Left colon (tissue), 2 donors: ENCODE measurements at regions not wholly inside any gene's neighbourhood (a gene's known extent, or its start where the extent isn't known, plus 50 kb on each side); places are given as distances from the start of the nearest gene placed in this dataset.
A peak's percentile ranks its signal among the peaks of the same experiment; 100 is the strongest.

ENCODE experiments used
- ATAC-seq: fragments of 200-7000 bp; cut with Tn5 transposase; one replicate; pipeline ENCODE4 v1.9.1; 2020; ENCODE audit warnings: mild to moderate bottlenecking, moderate library complexity
- DNase-seq, 2 donors: peaks; one replicate each; pipeline ENCODE4 v3.0.0-alpha.2; 2020
- intact Hi-C, 2 donors: fragments of 100-400 bp; cut with DNase I in 1 of 2; cut with micrococcal nuclease in 1 of 2; formaldehyde crosslinking; loops; one replicate each; pipeline versions ENCODE4 v1.11.2 to v1.14.0; 2022; cut with DNase I, micrococcal nuclease
- donor health status: DM: no; HTN: no; CAD: no.
- donor health status: DM: yes; HTN: yes; CAD: no.

DNA sequence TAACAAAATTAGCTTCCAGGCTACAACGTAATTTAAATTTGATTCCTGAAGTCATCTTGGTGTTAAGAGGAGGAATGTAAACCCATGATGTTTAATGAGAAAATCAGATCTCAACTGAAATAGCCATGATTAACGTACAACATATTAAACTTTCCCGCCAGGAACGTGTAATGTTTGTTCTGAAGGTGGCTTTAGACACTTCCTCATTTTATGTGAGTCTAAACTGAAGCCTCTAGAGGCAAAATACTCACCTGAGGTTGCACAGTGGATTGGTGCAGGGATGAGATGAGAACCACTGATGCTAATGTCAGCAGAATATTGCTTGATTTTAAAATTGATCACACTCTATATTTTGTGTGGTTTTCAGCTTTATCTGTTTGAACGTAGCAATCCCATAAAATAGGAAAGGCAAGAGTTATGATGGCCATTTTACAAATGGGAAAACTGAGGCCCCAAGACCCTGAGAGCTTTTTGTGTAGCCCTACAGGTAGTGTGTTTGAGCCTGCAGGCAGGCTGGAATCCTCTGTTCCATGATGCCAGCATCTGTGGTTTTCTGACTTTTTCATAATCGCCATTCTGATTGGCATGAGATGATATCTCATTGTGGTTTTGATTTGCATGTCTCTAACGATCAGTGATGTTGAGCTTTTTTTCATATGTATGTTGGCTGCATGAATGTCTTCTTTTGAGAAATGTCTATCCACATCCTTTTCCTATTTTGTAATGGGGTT, 243.7 kb upstream of the BMPER start:
- DNase-seq (no peak), ATAC-seq (no peak)
- intact Hi-C loops: no loop called here

GRCh38 chr7:33666531-33666930, 238.8 kb upstream of the BMPER start:
- ATAC-seq: no peak
- no peak for DNase-seq
- intact Hi-C loops: no loop called here

GRCh38 chr7:33667196-33667595, 238.1 kb upstream of the BMPER start:
- intact Hi-C loops: no loop called here
- DNase-seq (no peak), ATAC-seq (no peak)

DNA sequence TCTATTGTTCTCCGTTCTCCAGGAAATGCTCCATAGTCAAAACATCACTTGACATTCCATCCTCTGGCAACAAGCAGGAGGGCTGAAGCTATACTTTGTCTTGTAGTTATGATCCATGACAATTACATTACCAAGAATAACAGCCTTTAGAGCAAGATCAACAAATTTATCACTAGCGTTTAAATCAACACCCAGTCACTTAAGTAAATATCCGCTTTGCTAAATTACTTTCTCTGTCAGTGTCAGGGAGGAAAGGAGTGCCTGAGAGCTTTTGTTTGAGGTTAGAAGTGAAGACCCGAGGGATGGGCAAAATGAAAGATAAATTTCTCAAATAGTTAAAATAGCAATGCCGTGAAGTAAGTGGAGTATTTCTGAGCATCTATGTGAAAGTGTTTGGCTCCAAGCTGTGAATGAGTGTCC, 236.1 kb upstream of the BMPER start:
- ATAC-seq: peak; percentile 86

GRCh38 chr7:33671531-33672262, 233.6 kb upstream of the BMPER start:
- intact Hi-C loops: no loop called here
- no peak for DNase-seq
- ATAC-seq: no peak

More for the DNA sequence above, 236.1 kb upstream of the BMPER start:
- intact Hi-C loops: no loop called here
- no peak for DNase-seq

- ATAC-seq: no peak
Measured at GRCh38 chr7:33673029-33673700, 232.2 kb upstream of the BMPER start.

DNA sequence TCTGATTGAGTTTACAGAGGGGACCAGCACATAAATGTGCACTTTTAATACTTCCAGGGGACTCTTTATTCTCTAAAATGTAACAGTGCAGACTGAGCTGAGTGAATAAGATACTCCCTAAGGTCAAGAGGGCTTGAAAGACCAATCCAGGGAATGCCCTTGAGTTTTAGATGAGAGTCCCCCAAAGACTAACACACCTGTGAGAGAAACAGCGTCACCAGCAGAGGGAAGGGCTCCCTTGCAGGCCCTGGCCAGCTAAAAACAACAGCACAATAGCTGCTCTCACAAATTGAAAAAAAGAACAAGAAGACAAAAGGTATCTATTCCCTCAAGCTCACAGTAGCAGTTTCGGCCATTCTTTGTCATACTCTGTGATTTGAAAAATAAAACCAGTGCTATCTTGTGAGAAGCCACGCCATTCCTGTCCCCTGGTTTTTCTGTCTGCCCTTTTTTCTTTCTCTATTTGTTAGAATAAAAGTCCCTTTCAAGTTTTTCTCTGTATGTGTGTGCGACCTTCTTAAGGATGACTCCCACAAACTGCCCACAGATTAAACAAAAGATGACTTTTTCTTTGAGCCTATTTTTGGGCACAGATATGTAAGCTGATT, 230.4 kb upstream of the BMPER start:
- DNase-seq (no peak), ATAC-seq (no peak)
- intact Hi-C loops: no loop called here

More at GRCh38 chr7:33673029-33673700, 232.2 kb upstream of the BMPER start:
- DNase-seq: no peak
- intact Hi-C loops: no loop called here

DNA sequence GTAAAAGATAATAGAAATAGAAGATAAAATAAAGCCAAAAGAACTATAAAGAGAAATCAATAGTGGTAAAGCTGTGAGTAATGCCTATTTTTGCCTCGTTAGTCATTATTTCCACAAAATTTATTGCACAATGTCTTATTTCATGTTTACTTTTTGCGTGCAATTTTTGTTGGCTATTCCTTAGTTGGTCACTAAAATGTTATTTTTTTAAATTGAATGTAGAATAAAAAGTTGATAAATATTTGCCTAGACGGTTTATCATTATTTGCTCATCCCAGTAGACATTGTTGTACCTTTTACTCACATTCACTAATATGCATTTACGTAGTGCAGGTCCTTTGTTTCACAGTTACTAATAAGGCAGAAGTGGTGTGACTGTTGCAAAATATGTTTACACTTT, 227.8 kb upstream of the BMPER start:
- ATAC-seq (no peak), DNase-seq (no peak)
- intact Hi-C loops: no loop called here

DNA sequence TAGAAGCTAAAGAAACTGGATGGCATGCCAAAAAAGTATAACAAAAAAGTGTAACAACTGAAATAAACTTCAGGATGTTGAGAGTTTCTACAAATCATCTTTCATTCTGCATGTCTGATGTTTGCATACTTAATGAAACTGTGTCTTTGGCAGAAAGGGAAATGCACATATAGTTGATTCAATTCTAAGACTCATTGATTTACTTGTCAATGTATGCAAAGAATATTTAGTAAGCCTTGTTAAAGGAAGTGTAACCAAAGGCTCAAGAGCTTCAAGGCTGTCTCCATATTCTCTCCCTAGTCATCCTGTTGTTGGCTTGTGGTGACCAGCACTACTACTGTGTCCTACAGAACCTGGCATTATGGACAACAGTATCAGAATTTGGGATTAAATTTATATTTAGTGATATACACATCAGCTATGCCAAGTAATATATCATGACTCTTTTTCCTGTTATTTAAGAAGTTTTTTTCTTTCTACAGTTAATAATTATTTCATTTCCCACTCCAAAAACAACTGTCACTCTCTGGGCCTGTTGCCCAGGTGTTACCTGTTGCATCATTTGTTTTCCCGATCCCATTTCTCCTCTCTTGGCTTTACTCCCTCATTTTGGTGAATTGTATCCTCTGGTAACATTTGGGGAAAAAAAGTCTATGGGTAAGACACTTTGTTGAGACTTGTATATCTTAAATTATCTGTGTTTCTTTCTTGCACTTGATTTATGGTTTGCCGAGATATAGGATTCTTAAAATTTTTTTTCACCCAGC, 226.6 kb upstream of the BMPER start:
- intact Hi-C loops: no loop called here
- no peak for DNase-seq
- ATAC-seq: no peak

- intact Hi-C loops: no loop called here
- DNase-seq (no peak), ATAC-seq (no peak)
Measured at GRCh38 chr7:33680682-33681081, 224.7 kb upstream of the BMPER start.

GRCh38 chr7:33685503-33685902, 219.8 kb upstream of the BMPER start:
- ATAC-seq (no peak), DNase-seq (no peak)
- intact Hi-C loops: no loop called here

GRCh38 chr7:33685981-33686683, 219.2 kb upstream of the BMPER start:
- no peak for ATAC-seq
- intact Hi-C loops: no loop called here

GRCh38 chr7:33687625-33688024, 217.7 kb upstream of the BMPER start:
- intact Hi-C loops: no loop called here
- ATAC-seq (no peak), DNase-seq (no peak)

More at GRCh38 chr7:33685981-33686683, 219.2 kb upstream of the BMPER start:
- no peak for DNase-seq

DNA sequence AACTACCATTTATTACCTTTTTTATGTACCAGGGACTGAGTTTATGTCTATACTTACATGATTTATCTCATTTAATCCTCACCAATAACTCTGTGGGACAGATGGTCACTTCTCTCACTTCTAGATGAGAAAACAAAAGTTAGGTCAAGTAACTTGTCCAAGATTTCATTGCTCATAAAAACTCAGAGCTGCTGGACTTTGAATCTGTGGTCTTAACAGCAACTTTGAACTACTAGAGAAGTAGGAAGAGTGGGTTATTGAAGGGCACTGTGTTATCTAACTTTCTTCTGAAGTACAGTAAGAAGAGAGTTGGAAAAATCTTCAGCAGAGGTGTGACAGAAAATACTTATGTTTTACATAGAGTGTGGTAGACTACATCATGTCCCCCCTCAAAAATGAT, 214.2 kb upstream of the BMPER start:
- DNase-seq (no peak), ATAC-seq (peak; percentile 67)
- intact Hi-C loops: no loop called here

DNA sequence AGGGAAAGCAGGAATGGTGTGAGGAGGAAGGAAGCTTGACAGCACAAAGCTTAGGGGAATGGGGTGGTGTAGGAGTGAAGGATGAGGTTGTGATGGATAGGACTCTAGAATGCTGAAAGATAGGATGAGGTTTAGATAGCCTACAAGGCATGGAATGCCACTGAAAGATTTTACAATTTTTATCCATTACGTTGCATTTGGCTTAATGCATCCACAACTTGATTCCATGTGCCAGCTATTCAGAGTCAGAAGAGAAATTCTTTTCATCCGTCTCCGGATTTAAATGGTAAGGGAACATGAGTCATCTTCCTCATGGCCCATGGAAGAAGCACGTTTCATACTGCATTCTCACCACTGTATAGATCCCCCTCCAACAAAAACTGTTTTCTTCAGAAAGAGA, 212.4 kb upstream of the BMPER start:
- intact Hi-C loops: no loop called here

DNA sequence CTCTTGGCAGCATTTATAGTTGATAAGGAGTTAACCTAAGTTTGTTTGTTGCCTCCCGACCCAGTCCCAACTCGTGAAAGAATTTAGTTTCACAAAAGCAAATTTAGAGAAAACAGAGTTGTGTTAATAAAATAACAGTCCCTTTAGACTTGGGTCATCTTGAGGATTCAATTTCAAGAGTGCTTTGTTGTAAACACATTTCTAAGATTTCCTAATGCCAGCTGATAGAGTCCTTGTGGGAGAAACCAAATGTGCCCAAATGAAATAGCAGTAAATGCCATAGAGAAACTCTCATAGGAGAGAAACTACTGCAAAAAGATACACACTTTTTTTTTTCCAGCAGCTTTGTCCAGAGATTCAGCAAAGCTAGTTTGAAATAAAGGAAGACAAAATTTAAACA, 211.3 kb upstream of the BMPER start:
- DNase-seq: no peak
- ATAC-seq: no peak
- intact Hi-C loops: no loop called here

More for the DNA sequence above, 212.4 kb upstream of the BMPER start:
- no peak for DNase-seq
- no peak for ATAC-seq

- intact Hi-C loops: no loop called here
- ATAC-seq (peak; percentile 42), DNase-seq (no peak)
Measured at GRCh38 chr7:33697616-33698015, 207.7 kb upstream of the BMPER start.

- intact Hi-C loops: no loop called here
- ATAC-seq (peak; percentile 59), DNase-seq (no peak)
Measured at GRCh38 chr7:33698041-33698440, 207.3 kb upstream of the BMPER start.
